BJ (cell line): ENCODE measurements at regions not wholly inside any gene's neighbourhood (a gene's known extent, or its start where the extent isn't known, plus 50 kb on each side); places are given as distances from the start of the nearest gene placed in this dataset.

Experiments used
- CTCF ChIA-PET: fragments of 350-600 bp; formaldehyde crosslinking; extraction: SDS; loops from one replicate; lab custom pipeline; 2021; ENCODE audit warnings: antibody characterized with exemption, inconsistent platforms; lab: Yijun Ruan, JAX
- POLR2A ChIA-PET: fragments of 300-600 bp; sonication (Branson Sonifier 250); formaldehyde crosslinking; extraction: SDS; loops from one replicate; lab custom pipeline; 2021; ENCODE audit warnings: antibody characterized with exemption; lab: Charles Lee
- DNase-seq: peaks from one replicate; pipeline ENCODE4 v3.0.0-alpha.2; 2011; ENCODE audit warnings: low read depth
- H3K27me3 ChIP-seq: 2 replicates; pipeline ENCODE4 v1.6.0; 2011; ENCODE audit warnings: low read length; ENCODE audit not compliant: control insufficient read depth, insufficient read depth
- H3K36me3 ChIP-seq: 2 replicates; pipeline ENCODE4 v1.5.1; 2011; ENCODE audit warnings: low read length; ENCODE audit not compliant: control insufficient read depth, insufficient read depth
- H3K4me3 ChIP-seq: 2 replicates; pipeline ENCODE4 v1.5.1; 2011; ENCODE audit warnings: low read depth, mild to moderate bottlenecking, control low read depth, low read length
- CTCF ChIP-seq: IDR thresholded peaks from 2 replicates; pipeline ENCODE4 v1.5.1; 2011; ENCODE audit warnings: low read depth, mild to moderate bottlenecking, control low read depth, inconsistent platforms, low read length, moderate library complexity; ENCODE audit not compliant: insufficient read depth

DNA sequence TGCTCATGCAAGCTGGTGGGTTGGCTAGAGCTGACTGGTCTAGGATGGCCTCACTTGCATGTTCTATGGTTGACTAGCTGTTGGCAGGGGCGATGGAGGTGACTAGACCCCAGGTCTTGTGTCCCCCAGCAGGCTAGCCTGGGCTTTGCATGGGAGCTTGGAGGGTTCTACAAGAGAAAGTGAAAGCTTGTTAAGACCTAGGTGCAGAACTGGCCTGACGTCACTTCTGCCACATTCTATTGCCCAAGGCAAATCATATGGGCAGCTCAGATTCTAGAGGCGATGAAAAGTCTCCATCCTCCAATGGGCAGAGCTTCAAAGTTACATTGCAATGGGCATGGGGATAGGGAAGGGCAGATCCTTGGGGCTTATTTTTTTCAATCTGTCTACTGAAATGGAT is 170.9 kb downstream of the MIAT start:
- DNase-seq = no peak
- no peak for TF ChIP-seq CTCF
- H3K27me3 ChIP-seq = no peaks in the 10 kb centered on the region
- H3K36me3 ChIP-seq = no peaks in the 10 kb centered on the region
- ChIA-PET CTCF (interaction anchor here (1.0 to 1.3 kb wide), 3 partner anchors 8 to 10 kb away, joined by 3 to 9 read pairs (median 4); no protein-coding TSS in a partner anchor), POLR2A (no interaction called here)
- H3K4me3 ChIP-seq = no peak overlapping the region

DNA sequence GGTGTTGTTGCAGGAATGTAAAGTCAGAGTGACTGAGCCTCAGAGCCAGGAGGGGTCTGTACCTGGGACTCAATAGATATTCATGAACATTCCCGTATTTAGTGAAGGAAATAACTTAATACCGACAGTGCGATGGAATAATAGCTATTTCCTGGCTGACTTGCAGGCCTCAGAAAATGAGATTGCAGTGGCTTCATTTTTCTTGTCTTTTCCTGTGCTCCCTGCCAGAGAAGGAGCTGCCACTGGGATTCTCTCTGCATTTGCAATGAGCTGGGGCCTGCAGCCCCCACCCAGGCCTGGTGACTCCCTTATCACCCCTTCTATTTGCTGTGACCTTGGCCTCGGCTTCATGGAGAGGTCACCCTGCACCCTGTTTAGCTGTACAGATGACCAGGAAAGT is 173.4 kb downstream of the MIAT start:
- no peaks in the 10 kb centered on the region for H3K36me3 ChIP-seq
- no peaks in the 10 kb centered on the region for H3K27me3 ChIP-seq
- POLR2A ChIA-PET = no interaction called here
- DNase-seq = no peak
- CTCF ChIA-PET = no interaction called here
- no peak overlapping the region for H3K4me3 ChIP-seq
- no peak for TF ChIP-seq CTCF

- no peak for TF ChIP-seq CTCF
- ChIA-PET CTCF (interaction anchor here (0.7 to 3.7 kb wide), 4 partner anchors 8 to 668 kb away, joined by 3 to 19 read pairs (median 4); no protein-coding TSS in a partner anchor), POLR2A (no interaction called here)
- Histone ChIP-seq H3K27me3 (no peaks in the 10 kb centered on the region; the same call in 1 of the 2 replicates), H3K36me3 (no peaks in the 10 kb centered on the region), H3K4me3 (no peak overlapping the region)
- DNase-seq = no peak
Observed at GRCh38 chr22:26835023-26835422, 177.6 kb downstream of the MIAT start.

DNA sequence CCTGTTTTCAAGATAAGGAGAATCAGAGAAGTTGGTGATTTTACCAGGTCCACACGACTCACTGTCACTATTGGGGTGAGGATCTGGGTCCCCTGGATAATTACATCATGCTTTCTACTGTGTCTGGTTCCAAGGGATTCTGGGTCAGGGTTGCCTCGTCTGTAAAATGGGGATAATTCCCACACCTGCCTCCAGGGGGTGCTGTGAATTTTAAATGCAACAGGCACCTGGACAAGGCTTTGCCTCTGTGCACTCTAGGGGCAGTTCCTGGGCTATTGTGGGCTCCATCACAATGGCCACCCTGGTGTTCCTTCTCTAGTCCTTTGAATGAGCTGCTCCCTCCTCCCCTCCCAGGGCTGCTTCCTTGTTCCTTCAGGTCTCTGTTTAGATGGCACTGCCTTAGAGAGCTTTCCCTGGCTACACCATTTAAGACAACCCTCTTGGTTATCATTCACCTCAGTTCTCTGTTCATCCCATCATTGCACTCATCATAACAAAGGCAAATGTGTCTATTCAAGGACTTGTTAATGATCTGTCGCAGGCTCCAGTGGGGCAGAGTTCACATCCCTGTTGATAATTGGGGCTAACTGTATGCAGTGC is 178.6 kb downstream of the MIAT start:
- POLR2A ChIA-PET = no interaction called here
- DNase-seq = no peak
- H3K4me3 ChIP-seq = no peak overlapping the region
- TF ChIP-seq CTCF = peak; percentile 65
- CTCF ChIA-PET = interaction anchor here (0.6 to 3.7 kb wide), 11 partner anchors 8 to 667 kb away, joined by 3 to 19 read pairs (median 4); no protein-coding TSS in a partner anchor
- no peaks in the 10 kb centered on the region for H3K36me3 ChIP-seq
- no peaks in the 10 kb centered on the region; the same call in 1 of the 2 replicates for H3K27me3 ChIP-seq

DNA sequence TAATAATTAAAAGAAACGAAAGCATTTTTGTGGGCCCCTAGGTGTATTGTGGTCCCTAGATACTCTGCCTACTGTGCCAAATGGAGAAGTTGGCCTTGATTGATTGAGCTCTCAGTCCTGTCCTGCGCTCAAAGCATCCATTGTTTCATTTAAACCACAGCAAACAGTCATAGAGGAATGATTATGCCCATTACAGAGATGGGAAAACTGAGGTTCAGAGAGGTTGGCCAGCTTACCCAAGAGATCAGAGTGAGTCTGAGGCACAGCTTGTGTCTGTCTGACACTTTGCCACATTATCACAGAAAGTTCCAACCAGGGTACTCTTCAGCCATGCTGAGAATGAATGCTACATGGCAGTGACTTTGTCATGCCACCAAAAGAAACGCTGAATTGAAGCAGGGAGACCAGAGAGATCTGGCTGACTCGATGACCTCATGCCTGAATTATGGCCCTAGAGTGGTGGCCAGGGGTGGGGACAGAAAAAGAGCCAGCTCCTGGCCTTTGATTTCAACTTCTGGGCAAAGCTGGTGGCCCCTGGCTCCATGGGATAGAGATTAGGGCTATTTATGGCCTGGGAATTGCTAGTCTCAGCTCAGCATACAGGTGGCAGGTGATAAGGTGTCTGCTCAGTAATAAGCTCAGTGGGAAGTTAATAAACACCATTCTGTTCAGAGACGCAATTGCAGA is 180.5 kb downstream of the MIAT start:
- CTCF ChIA-PET = interaction anchor here (0.5 kb wide), 1 partner anchor 314 kb away, joined by 4 read pairs; no protein-coding TSS in a partner anchor
- DNase-seq = no peak
- Histone ChIP-seq H3K27me3 (peaks cover 3% of the 10 kb centered on the region; the same call in 1 of the 2 replicates), H3K36me3 (no peaks in the 10 kb centered on the region), H3K4me3 (no peak overlapping the region)
- POLR2A ChIA-PET = no interaction called here
- no peak for TF ChIP-seq CTCF
